ENCODE measurements at regions not wholly inside any gene's neighbourhood (a gene's known extent, or its start where the extent isn't known, plus 50 kb on each side); places are given as distances from the start of the nearest gene placed in this dataset.

GRCh38 chr4:58507079-58507478 lies 1396.9 kb upstream of the IGFBP7 start:
- H3K4me3 ChIP-seq (ENCODE audit: low read length), result no peak overlapping the region
- no peak for DNase-seq (ENCODE audit: low read depth)
- TF ChIP-seq CTCF (conservative IDR thresholded peaks at IDR 0.05; ENCODE audit: low read depth, low read length), result no peak

GRCh38 chr4:58502839-58503238 lies 1392.7 kb upstream of the IGFBP7 start:
- H3K4me3 ChIP-seq (ENCODE audit: low read length), result no peak overlapping the region
- DNase-seq (ENCODE audit: low read depth), result no peak
- TF ChIP-seq CTCF (conservative IDR thresholded peaks at IDR 0.05; ENCODE audit: low read depth, low read length), result no peak

GRCh38 chr4:58499182-58499581 lies 1389.0 kb upstream of the IGFBP7 start:
- DNase-seq (ENCODE audit: low read depth), result no peak
- no peak overlapping the region for H3K4me3 ChIP-seq (ENCODE audit: low read length)
- TF ChIP-seq CTCF (conservative IDR thresholded peaks at IDR 0.05; ENCODE audit: low read depth, low read length), result no peak

- H3K4me3 ChIP-seq (ENCODE audit: low read length), result no peak overlapping the region
- TF ChIP-seq CTCF (conservative IDR thresholded peaks at IDR 0.05; ENCODE audit: low read depth, low read length), result no peak
- DNase-seq (ENCODE audit: low read depth), result no peak
Measured at GRCh38 chr4:58491620-58492019, 1381.4 kb upstream of the IGFBP7 start.

- no peak for TF ChIP-seq CTCF (conservative IDR thresholded peaks at IDR 0.05; ENCODE audit: low read depth, low read length)
- no peak for DNase-seq (ENCODE audit: low read depth)
- H3K4me3 ChIP-seq (ENCODE audit: low read length), result no peak overlapping the region
Measured at GRCh38 chr4:58477950-58478349, 1367.8 kb upstream of the IGFBP7 start.

- H3K4me3 ChIP-seq (ENCODE audit: low read length), result no peak overlapping the region
- no peak for TF ChIP-seq CTCF (conservative IDR thresholded peaks at IDR 0.05; ENCODE audit: low read depth, low read length)
- DNase-seq (ENCODE audit: low read depth), result no peak
Measured at GRCh38 chr4:58477513-58477912, 1367.3 kb upstream of the IGFBP7 start.

- no peak for DNase-seq (ENCODE audit: low read depth)
- TF ChIP-seq CTCF (conservative IDR thresholded peaks at IDR 0.05; ENCODE audit: low read depth, low read length), result no peak
- H3K4me3 ChIP-seq (ENCODE audit: low read length), result no peak overlapping the region
Measured at GRCh38 chr4:58475097-58475496, 1364.9 kb upstream of the IGFBP7 start.
